ENCODE measurements at regions not wholly inside any gene's neighbourhood (a gene's known extent, or its start where the extent isn't known, plus 50 kb on each side); places are given as distances from the start of the nearest gene placed in this dataset.
A peak's percentile ranks its signal among the peaks of the same experiment; 100 is the strongest.
"Not testable (repeated sequence)": the region's sequence is repeated elsewhere in the genome, so short reads cannot be mapped to it uniquely, and the experiment has no call there.

DNA sequence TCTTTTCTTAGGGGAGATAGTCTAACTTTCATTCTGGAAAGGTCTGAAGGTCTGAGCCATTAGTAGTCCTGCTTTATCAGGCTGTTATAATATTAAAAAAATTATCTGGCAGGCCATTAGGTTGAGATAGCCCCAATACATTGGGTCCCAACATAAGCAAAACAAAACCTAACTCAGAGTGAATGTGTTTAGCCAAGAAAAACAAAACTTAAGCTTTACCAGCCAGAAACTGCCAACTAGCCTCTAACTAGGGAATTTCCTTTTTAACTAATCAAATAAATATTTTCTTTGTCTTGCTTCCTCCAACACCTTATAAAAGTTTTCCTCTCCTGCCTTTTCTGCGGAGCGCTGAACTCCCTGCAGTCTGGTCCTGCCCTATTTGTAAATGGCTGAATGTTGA lies 1137.7 kb upstream of the CNTN5 start:
- no peak for DNase-seq (ENCODE audit: low spot score)

DNA sequence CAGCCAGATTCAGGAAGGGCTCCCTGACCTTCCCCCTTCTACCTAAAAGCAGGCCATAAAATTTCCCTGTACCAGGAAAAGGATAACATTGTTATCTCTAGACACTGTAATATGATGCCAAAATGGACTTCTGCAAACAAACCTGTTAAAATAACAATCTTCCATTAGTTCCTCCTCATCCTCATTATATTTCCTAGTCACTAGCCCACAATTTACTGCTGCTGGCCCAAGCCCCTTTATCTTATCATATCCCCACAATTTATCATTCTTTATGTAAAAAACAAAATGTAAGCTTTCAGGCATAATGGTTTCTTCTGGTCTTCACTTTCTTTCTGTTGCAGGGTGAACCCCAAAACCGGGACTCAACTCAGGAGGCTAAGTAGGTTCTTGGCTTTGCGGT lies 1132.1 kb upstream of the CNTN5 start:
- DNase-seq (ENCODE audit: low spot score): no peak

DNA sequence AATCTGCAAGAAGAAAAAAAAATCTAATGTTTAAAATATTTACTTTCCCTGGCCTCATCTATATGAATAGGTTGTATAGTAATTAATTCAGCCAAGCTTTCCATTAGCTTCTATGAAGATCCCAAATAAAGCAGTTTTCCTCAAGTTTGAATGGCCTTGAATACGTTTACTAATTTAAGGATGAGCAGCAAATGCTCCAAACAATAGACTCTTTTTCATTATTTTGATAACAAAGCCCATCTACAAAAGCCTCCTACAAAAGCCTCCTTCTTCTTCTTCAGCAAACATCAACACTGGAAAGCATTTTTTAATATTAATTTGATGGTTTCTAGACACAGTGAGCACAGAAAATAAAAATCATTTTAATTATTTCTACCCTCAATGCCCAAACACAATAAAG lies 1130.3 kb upstream of the CNTN5 start:
- DNase-seq (ENCODE audit: low spot score): no peak

DNA sequence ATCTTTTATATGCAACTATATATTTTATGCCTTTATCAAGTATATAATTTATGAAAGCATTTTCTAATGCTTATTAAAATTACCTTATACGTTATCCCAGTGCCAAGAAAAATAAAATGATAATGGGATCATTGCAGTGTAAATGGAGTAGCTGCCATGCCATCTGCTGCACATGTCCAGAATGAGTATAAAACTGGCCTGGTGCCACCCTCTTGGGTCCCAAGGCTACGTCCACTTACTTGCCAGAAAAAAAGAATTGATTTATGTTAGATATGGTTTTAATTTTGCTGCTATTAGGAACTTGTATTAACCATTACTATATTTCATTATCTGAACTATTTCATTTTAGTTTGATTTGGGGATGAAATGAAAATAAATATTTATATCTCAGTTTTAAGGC lies 1127.1 kb upstream of the CNTN5 start:
- no peak for DNase-seq (ENCODE audit: low spot score)

DNA sequence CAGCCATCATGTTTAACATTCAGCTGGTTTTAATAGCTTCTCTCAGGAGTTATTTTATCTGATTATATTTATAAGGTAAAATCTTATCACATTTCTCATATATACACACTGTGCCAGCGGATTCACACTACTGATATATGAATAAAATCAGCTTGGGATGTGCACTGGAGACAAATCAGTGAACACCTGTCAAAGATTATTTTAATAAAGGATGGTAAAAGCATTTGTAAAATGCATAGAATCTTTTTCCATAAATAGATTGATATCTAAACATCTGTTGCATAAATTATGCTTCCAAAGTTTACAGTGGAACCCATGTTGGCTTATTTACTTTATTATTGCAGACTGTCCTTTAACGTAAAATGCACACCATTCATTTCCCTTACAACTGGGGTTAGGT lies 1125.8 kb upstream of the CNTN5 start:
- no peak for DNase-seq (ENCODE audit: low spot score)

DNA sequence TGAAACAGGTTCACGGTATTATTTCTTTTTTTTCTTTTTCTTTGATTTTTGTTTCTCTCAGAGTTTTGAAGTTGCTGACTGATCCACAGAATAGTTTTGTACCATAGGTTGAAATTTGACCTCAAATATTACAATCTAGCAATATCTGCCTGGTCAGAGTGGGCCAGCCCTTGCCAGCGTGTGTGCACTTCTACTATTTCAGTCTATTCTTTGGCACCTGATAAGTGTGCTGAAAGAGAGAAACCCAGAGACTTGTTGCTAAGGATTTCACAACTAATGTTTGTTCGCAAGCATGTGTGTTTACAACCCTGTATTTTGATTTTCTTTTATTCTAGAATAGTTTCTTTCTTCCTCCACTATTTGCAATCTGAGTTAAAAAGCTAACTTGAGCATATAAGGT lies 1125.2 kb upstream of the CNTN5 start:
- no peak for DNase-seq (ENCODE audit: low spot score)

DNA sequence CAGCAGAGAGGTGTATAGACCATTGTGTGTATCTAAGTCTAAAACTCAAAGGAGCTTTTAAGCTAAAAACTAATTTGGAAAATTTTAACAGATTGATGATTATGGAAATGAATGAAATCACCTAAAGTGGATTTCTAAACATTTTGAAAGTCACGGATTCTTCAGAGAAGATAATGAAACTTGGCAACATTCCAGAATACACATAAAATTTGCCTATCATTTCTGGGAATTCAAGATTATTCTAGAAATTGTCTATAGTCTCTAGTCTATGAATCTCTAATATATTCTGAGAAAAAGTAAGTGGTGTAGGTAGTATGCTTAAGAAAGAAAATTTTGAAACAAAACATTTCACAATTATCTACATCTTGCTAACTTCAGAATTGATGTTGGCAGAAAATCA lies 1117.9 kb upstream of the CNTN5 start:
- no peak for DNase-seq (ENCODE audit: low spot score)

DNA sequence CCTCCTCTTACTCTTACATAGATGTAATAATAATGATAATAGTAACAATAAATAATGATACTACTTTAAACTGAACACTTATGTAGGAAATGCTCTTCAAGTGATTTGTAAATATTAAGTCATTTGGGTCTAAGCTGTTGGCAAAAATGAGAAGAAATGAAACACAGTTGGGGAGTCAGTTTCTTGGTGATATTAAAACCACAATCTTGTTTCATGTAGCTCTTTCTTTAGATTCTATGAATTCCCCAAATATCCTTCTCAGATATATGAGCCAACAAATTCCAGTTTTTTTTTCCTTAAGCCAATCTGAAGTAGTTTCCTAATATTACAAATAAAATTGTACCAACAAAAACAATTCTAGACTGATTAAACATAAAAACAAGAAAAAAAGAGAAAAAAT lies 1115.6 kb upstream of the CNTN5 start:
- DNase-seq (ENCODE audit: low spot score): no peak

- DNase-seq (ENCODE audit: low spot score): no peak
Observed at GRCh38 chr11:97905671-97906070, 1115.1 kb upstream of the CNTN5 start.

- no peak for DNase-seq (ENCODE audit: low spot score)
Observed at GRCh38 chr11:97908354-97908753, 1112.4 kb upstream of the CNTN5 start.

GRCh38 chr11:97909614-97910399 lies 1110.9 kb upstream of the CNTN5 start:
- peak; percentile 5 for DNase-seq (ENCODE audit: low spot score)

DNA sequence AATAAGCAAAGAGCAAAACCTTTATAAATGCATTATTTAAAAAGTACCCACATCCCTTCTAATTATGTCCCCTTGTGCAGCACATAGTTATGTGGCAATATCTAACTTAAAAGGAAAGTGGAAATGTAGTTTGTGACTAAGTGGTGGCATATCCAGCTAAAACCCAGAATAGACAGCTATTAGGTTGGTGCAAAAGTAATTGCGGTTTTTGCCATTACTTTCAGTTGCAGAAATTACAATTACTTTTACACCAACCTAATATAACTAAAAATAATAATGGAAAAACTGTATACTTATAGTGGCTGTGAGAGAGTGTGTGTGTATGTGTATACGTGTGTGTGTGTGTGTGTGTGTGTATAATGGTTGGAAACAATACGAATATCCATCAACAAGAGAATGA lies 1108.1 kb upstream of the CNTN5 start:
- DNase-seq (ENCODE audit: low spot score): no peak

DNA sequence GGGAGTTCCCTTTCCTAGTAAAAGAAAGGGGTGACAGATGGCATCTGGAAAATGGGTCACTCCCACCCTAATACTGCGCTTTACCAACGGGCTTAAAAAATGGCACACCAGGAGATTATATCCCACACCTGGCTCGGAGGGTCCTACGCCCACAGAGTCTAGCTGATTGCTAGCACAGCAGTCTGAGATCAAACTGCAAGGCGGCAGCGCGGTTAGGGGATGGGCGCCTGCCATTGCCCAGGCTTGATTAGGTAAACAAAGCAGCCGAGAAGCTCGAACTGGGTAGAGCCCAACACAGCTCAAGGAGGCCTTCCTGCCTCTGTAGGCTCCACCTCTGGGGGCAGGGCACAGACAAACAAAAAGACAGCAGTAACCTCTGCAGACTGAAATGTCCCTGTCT lies 1097.8 kb upstream of the CNTN5 start:
- not testable (repeated sequence) for DNase-seq (ENCODE audit: low spot score)

DNA sequence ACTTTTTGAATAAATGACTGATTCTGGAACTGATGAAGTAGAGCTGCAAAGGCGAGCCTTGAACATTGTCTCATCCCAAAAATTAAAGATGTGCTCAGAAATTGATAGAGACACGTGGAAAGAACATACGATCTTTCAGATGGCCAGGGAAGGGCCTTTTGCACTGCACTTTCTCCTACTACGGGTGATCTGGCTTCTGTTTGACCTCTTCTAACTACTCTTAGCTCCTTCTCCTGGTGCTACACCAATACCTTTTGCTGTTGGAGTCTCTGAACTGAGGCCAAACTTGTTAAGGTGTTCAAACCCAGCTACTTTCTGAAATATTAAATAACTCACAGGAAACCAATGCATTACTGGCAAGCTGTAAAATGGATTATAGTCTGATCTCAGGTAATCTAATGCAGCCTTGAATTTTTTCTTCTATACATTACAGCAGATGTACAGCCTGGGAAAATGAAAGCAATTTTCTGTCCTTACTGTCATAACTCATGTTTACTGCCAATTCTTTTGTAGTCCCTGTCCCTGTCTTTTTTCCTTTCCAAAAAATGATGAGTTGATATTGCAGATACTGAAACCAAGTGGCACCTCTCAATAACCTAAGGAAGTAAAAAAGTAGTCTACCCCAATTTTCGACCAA lies 1086.1 kb upstream of the CNTN5 start:
- no peak for DNase-seq (ENCODE audit: low spot score)

DNA sequence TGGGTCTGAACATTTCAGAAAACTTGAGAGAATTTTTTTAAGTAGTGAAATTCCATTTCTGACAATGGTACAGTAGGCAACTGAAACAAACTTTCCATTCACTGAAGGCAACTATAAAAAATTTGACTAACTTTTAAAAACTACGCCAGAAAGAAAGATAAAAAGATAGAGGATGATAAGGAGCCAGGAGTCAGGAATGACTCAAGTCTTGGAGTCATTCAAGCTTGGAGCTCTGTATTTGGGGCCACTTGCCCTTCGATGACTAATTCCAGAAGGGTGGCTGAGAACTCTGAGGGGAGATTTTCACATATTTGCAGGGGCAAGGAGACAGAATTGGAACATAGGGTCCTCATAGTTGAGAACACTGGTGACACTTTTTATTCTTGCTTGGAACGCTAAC lies 1083.2 kb upstream of the CNTN5 start:
- no peak for DNase-seq (ENCODE audit: low spot score)

- no peak for DNase-seq (ENCODE audit: low spot score)
Observed at GRCh38 chr11:97938789-97939188, 1082.0 kb upstream of the CNTN5 start.

DNA sequence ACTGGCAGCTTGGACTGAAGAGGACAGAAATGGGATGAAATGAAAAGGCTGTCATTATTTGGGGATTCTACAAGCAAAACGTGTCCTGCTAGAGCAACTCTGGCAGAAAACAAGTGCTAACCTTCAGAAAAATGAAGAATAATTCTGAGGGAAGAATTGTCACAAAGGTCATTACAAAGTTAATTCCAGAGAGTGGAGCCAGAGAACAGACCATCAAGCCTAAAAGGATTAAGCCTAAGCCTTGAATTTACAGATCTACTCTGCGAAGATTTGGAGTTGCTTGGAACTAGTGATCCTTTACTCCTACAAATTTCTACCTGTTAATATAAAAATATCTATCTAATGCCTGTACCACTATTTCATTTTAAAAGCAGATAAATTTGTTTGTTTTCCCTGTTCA lies 1077.3 kb upstream of the CNTN5 start:
- DNase-seq (ENCODE audit: low spot score): no peak

DNA sequence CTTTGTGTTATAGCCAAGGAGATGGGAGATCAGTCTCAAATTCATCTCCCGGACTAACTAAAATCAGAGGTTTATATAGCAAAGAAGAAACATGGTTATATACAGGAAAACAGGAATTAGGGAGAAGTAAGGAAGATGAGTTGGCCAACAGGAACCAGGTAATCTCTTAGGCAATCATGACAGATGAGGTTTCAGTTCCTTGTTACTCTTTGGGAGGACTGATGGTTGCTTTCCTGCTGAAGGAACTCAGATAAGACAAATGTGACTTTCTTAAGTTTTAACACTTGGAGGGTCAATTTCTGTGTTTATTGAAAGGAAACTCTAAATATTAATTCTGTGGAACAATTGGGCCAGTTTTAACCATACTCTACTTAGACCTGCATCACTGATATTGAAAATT lies 1072.0 kb upstream of the CNTN5 start:
- DNase-seq (ENCODE audit: low spot score): no peak

GRCh38 chr11:97955595-97955994 lies 1065.2 kb upstream of the CNTN5 start:
- DNase-seq (ENCODE audit: low spot score): no peak

DNA sequence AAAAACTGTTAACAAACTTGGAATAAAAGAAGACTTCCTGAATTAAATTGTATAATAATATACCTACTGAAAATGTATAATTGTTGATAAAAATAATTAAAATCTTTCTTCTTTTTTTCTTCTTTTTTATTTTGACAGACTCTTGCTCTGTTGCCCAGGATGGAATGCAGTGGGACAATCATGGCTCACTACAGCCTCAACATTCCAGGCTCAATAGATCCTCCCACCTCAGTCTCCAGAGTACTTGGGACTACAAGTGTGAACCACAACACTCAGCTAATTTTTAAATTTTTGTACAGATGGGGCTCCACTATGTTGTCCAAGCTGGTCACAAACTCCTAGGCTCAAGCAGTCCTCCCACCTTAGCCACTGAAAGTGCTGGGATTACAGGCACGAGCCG lies 1063.8 kb upstream of the CNTN5 start:
- DNase-seq (ENCODE audit: low spot score): no peak

DNA sequence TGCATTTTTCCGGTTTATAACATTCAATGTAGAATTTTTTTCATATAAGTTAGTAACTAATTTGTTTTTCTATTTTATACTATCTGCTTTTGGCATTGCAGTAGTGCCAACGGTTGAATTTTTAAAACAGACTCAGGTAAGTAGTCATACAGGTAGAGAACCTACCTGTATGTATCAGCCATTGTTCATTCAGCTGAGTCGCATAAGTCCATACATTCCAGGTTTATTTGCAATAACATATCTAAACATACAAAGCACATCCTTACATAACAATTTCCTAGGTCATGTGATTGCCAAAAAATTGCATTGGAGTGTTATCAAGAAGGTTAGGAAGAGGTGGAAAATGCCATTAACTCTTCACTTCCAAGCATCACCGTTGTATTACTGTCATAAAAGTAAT lies 1059.3 kb upstream of the CNTN5 start:
- DNase-seq (ENCODE audit: low spot score): no peak

DNA sequence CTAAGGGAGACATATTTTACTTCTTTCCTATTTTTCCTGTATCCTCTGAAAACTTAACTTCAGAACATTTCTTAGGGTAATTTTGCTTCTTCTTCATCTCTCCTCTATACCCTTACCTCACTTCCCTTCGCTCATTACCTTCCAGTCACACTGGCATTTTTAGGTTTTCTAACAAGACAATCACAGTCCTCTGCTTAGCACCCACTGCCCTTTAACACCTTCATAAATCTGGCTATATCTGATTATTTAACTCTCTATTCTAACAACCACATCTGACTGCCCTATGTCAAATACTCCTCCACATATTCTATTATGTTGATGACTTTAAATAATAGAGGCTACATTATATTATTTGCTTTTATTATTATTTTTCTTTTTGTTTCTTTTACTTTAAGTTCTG lies 1058.0 kb upstream of the CNTN5 start:
- DNase-seq (ENCODE audit: low spot score): no peak

- DNase-seq (ENCODE audit: low spot score): no peak
Observed at GRCh38 chr11:97963528-97964331, 1057.0 kb upstream of the CNTN5 start.
